Epithelial cell of esophagus (primary cell): ENCODE measurements at regions not wholly inside any gene's neighbourhood (a gene's known extent, or its start where the extent isn't known, plus 50 kb on each side); places are given as distances from the start of the nearest gene placed in this dataset.

Experiments used
- DNase-seq: peaks from one replicate; pipeline ENCODE4 v3.0.0; 2010; ENCODE audit warnings: low read depth
- H3K4me3 ChIP-seq: 2 replicates; pipeline ENCODE4 v1.5.1; 2011; ENCODE audit warnings: mild to moderate bottlenecking, low read length, control low read depth
- TF ChIP-seq, protein P1 (sequence below): IDR thresholded peaks from 2 replicates; pipeline ENCODE4 v1.5.1; 2011; ENCODE audit warnings: low read depth, mild to moderate bottlenecking, low read length, control low read depth, inconsistent platforms; ENCODE audit not compliant: insufficient read depth; ENCODE audit errors: missing control alignments

DNA sequence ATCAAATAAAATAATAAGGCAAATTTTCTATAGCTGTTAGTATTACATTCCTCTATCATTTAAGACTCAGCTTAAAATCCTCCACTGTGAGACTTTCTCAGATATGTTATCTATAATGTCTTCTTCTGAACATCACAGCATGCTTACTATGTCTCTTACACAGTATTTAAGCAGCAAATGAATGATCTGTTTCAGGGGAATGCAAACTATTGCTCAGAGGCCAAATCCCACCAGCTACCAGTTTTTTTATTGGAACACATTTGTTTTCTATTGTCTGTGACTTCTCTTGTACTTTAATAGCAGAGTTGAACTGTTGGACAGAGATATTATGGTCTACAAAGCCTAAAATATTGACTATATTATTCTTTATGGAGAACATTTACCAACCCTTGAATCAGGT lies 59.6 kb downstream of the C3orf38 start:
- no peak for DNase-seq
- TF ChIP-seq, protein P1, sequence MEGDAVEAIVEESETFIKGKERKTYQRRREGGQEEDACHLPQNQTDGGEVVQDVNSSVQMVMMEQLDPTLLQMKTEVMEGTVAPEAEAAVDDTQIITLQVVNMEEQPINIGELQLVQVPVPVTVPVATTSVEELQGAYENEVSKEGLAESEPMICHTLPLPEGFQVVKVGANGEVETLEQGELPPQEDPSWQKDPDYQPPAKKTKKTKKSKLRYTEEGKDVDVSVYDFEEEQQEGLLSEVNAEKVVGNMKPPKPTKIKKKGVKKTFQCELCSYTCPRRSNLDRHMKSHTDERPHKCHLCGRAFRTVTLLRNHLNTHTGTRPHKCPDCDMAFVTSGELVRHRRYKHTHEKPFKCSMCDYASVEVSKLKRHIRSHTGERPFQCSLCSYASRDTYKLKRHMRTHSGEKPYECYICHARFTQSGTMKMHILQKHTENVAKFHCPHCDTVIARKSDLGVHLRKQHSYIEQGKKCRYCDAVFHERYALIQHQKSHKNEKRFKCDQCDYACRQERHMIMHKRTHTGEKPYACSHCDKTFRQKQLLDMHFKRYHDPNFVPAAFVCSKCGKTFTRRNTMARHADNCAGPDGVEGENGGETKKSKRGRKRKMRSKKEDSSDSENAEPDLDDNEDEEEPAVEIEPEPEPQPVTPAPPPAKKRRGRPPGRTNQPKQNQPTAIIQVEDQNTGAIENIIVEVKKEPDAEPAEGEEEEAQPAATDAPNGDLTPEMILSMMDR = no peak
- H3K4me3 ChIP-seq = no peak overlapping the region

DNA sequence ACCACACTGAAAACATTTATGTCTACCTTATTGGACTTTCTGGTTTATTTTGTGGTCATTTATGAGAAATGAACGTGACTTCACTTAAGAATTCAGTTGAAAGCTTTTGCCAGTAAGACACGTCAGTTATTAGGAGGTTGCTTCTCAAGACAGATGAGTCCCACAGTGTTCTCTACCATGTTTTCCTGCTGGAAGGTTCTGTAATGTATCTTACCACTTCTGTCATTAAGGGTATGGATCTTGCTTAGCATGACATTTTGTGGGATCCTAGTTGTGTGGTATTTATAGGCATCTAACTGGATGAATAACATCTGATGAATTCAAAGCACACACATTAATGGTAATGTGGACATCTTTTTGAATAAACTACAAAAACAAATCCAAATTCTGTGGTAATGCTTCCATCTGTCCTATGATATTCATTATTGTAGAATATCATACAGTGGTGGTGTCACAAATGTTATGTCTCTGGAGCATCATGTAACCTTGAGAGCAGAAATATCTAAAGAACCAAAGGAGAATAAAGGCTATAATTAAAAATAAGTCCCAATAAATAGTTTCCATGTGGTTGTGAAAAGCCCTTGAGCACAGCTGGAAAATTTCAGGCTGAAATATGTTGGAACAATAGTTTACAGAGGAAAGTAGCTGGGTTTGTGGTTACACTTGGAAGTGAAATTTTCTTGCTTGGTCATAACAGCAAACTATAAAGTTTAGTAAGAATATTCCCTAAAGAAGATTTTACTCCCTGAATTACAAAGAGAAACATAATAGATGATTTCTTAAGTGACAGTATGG lies 61.5 kb downstream of the C3orf38 start:
- TF ChIP-seq, protein P1 = no peak
- DNase-seq = no peak
- no peak overlapping the region for H3K4me3 ChIP-seq

DNA sequence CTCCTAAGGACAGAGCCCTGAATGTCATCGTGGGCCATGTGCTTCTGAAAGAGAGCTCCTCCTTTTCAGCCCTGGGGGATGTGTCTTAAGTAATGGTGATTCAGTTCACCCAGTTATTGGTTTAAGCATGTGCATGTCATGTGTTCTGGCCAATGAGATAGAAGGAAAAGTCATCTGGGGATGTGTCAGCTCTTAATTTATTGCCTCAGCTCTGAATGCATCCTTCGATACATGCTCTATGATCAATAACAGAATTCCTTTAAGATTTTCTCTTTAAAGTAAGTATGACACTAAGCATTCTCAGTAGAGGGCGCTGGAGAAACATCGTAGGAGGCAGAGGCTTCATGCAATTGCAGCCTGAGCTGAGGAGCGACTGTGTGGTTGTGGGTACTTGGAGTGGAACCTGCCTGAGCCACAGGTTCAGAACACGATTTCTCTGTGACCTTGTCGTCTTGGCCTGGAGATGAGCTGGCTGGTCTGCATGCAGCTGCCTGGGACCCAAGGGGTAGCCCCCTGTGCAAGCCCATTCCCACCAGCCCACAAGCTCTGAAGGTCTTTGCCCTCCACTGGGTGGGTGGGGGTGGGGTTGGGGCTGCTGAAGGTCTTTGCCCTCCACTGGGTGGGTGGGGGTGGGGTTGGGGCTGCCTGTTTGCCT lies 69.5 kb downstream of the C3orf38 start:
- TF ChIP-seq, protein P1 = peak; percentile 75
- peak; percentile 70 for DNase-seq
- no peak overlapping the region for H3K4me3 ChIP-seq

DNA sequence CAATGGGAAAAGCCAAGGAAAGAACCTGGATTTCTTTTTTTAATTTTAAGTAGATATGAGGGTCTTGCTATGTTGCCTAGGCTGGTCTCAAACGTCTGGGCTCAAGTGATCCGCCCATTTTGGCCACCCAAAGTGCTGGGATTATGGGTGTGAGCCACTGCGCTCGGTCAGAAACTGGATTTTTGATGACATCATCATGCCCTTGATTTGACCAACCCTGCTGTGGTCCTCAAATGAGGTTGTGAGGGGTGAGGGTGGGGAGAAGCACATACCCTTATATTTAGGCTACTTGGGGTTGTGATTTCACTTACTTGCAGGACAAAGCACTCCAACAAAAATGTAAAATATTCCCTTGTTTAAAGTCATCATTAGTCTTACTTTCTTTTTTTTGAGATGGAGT lies 70.4 kb downstream of the C3orf38 start:
- DNase-seq = no peak
- TF ChIP-seq, protein P1 = no peak
- H3K4me3 ChIP-seq = no peak overlapping the region

DNA sequence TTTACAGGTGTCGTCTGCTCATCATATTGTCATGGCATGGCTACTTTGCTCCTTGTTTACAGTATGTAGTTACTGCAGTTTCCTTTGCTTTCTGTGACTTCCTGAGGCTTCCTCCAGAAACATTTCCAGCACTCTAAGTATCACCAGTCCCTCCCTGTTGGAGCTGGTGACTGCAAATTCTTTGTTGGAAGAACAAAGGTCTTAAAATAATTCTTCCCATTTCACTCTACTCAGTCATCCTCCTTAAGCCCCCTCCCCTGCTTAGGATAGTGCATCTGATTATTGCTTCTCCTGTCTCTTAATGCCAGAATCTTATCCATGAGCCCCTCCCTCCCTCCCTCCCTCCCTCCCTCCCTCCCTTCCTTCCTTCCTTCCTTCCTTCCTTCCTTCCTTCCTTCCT lies 72.0 kb downstream of the C3orf38 start:
- DNase-seq = no peak
- H3K4me3 ChIP-seq = no peak overlapping the region
- TF ChIP-seq, protein P1 = no peak

DNA sequence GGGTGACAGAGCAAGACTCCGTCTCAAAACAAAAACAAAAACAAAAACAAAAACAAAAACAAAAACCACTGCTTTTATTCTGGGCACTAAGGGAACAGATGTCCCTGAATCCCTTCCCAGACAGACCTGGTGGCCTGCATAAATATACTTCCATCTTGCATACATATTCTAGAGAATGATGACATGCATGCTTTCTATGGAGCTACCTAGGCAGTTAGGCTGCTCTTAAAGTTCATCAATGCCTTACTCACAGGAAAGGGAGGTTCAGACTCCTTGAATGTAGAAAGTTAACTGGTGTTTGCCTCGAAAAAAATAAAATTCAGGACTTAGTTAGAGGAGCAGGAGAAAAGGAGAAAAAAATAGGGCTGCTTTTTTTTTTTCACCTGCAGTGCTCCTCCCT lies 72.6 kb downstream of the C3orf38 start:
- H3K4me3 ChIP-seq = no peak overlapping the region
- no peak for DNase-seq
- TF ChIP-seq, protein P1 = no peak
